ENCODE measurements at regions not wholly inside any gene's neighbourhood (a gene's known extent, or its start where the extent isn't known, plus 50 kb on each side); places are given as distances from the start of the nearest gene placed in this dataset.
"Not testable (repeated sequence)": the region's sequence is repeated elsewhere in the genome, so short reads cannot be mapped to it uniquely, and the experiment has no call there.

- H3K4me3 ChIP-seq, result no peak overlapping the region
- H3K4me2 ChIP-seq (ENCODE audit: unreplicated experiment), result no peak overlapping the region
- H4K20me1 ChIP-seq (ENCODE audit: insufficient read depth), result no peaks in the 10 kb centered on the region
- H3K9me3 ChIP-seq (ENCODE audit: low read depth), result no peaks in the 10 kb centered on the region
- TF ChIP-seq EZH2phosphoT487 (IDR thresholded peaks at IDR 0.05; ENCODE audit: insufficient read depth, low read depth), result no peak
- no peak for TF ChIP-seq EZH2 (IDR thresholded peaks at IDR 0.05; ENCODE audit: insufficient read depth, poor library complexity, severe bottlenecking)
- no peaks in the 10 kb centered on the region for H3F3A ChIP-seq (ENCODE audit: insufficient read depth)
- no peak overlapping the region for H3K9ac ChIP-seq
- in situ Hi-C loops (cut with MboI), result no loop called here
- DNase-seq, result no peak
- H3K79me2 ChIP-seq (ENCODE audit: insufficient read depth), result no peaks in the 10 kb centered on the region
- no peaks in the 10 kb centered on the region for H3K9me2 ChIP-seq (ENCODE audit: insufficient read depth)
- WGBS, 2 experiments (ENCODE audit: low coverage in 1 of 2, low lambda C conversion rate in 2 of 2, missing lambda C conversion rate in 2 of 2), result 19 to 36% methylated on average over 2 of the region's 2 CpGs
- no peaks in the 10 kb centered on the region for H3K27me3 ChIP-seq (replicated peaks; ENCODE audit: insufficient read depth)
- H3K36me3 ChIP-seq (ENCODE audit: low read depth), result no peaks in the 10 kb centered on the region
- no peaks in the 10 kb centered on the region for H3K4me1 ChIP-seq (ENCODE audit: insufficient read depth)
- no peak overlapping the region for H2AFZ ChIP-seq
- H3K27ac ChIP-seq, result no peak overlapping the region
Measured at GRCh38 chr14:106538201-106538600, 1011.8 kb downstream of the TMEM121 start.

DNA sequence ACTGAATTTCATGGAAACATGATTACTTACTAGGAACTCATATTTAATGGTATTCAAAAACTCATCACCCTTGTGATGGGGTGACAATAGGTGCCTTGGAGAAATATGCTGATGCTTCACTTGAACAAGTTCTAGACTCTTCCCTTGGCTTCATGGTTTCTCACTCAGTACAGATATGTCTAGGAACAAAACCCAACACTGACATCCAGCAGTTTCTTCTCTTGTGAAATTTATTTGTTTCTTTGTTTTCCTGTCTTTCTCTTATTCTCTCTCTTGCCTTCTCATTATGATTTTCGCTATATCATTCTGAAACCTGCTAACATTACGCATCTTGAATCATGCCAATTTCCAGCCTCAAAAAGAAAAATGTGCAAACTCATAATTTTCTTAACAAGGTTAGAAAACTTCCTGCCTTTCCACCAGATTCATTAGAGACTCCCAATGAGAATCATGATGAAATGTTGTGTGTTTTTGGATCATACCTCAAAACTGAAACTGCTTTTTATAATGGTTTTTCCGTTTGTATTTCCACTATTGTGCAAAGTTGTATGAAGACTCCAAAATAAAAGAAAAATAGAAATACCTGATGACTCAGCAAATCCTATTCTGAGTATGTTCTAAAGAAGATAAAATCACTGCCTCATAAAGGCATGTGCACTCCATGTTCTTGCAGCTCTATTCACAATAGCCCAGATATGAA is 1021.5 kb downstream of the TMEM121 start:
- no peak for DNase-seq
- in situ Hi-C loops (cut with MboI), result no loop called here
- H3K4me2 ChIP-seq (ENCODE audit: unreplicated experiment), result no peak overlapping the region
- 15 to 17% methylated on average over 3 of the region's 3 CpGs for WGBS, 2 experiments (ENCODE audit: low coverage in 1 of 2, low lambda C conversion rate in 2 of 2, missing lambda C conversion rate in 2 of 2)
- H3F3A ChIP-seq (ENCODE audit: insufficient read depth), result no peaks in the 10 kb centered on the region
- no peaks in the 10 kb centered on the region for H4K20me1 ChIP-seq (ENCODE audit: insufficient read depth)
- TF ChIP-seq EZH2 (IDR thresholded peaks at IDR 0.05; ENCODE audit: insufficient read depth, poor library complexity, severe bottlenecking), result no peak
- no peak for TF ChIP-seq EZH2phosphoT487 (IDR thresholded peaks at IDR 0.05; ENCODE audit: insufficient read depth, low read depth)
- no peaks in the 10 kb centered on the region for H3K79me2 ChIP-seq (ENCODE audit: insufficient read depth)
- no peaks in the 10 kb centered on the region for H3K27me3 ChIP-seq (replicated peaks; ENCODE audit: insufficient read depth)
- H3K9me3 ChIP-seq (ENCODE audit: low read depth), result no peaks in the 10 kb centered on the region
- no peaks in the 10 kb centered on the region for H3K36me3 ChIP-seq (ENCODE audit: low read depth)
- H3K9ac ChIP-seq, result no peak overlapping the region
- no peak overlapping the region for H2AFZ ChIP-seq
- no peak overlapping the region for H3K27ac ChIP-seq
- no peak overlapping the region for H3K4me3 ChIP-seq
- no peaks in the 10 kb centered on the region for H3K4me1 ChIP-seq (ENCODE audit: insufficient read depth)
- no peaks in the 10 kb centered on the region for H3K9me2 ChIP-seq (ENCODE audit: insufficient read depth)

DNA sequence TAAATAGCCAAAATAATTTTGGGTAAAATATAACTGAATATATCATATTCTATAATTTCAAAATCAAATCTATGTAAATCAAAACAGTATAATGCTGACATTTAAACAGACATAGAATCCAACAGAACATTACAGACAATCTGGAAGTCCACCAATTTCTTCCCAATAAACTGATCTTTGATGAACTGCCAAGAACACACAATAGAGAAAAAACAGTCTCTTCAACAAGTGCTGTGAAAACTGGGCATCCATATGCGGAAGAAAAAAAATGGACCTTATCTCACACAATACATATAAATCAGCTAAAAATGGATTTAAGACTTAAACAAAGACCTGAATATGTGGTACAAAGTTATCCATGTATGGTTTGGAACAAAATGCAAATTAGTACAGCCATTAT is 1022.7 kb downstream of the TMEM121 start:
- no peak for DNase-seq
- no peak overlapping the region for H2AFZ ChIP-seq
- no peak for TF ChIP-seq EZH2phosphoT487 (IDR thresholded peaks at IDR 0.05; ENCODE audit: insufficient read depth, low read depth)
- TF ChIP-seq EZH2 (IDR thresholded peaks at IDR 0.05; ENCODE audit: insufficient read depth, poor library complexity, severe bottlenecking), result no peak
- H3F3A ChIP-seq (ENCODE audit: insufficient read depth), result no peaks in the 10 kb centered on the region
- no peaks in the 10 kb centered on the region for H3K9me2 ChIP-seq (ENCODE audit: insufficient read depth)
- whole genome bisulfite sequencing, 2 experiments (ENCODE audit: low coverage in 1 of 2, low lambda C conversion rate in 2 of 2, missing lambda C conversion rate in 2 of 2), result 88 to 100% methylated on average over 1 of the region's 1 CpG
- H4K20me1 ChIP-seq (ENCODE audit: insufficient read depth), result no peaks in the 10 kb centered on the region
- H3K4me2 ChIP-seq (ENCODE audit: unreplicated experiment), result no peak overlapping the region
- H3K27me3 ChIP-seq (replicated peaks; ENCODE audit: insufficient read depth), result no peaks in the 10 kb centered on the region
- no peak overlapping the region for H3K27ac ChIP-seq
- H3K4me3 ChIP-seq, result no peak overlapping the region
- H3K9ac ChIP-seq, result no peak overlapping the region
- no peaks in the 10 kb centered on the region for H3K4me1 ChIP-seq (ENCODE audit: insufficient read depth)
- in situ Hi-C loops (cut with MboI), result no loop called here
- H3K9me3 ChIP-seq (ENCODE audit: low read depth), result no peaks in the 10 kb centered on the region
- H3K36me3 ChIP-seq (ENCODE audit: low read depth), result no peaks in the 10 kb centered on the region
- H3K79me2 ChIP-seq (ENCODE audit: insufficient read depth), result no peaks in the 10 kb centered on the region

GRCh38 chr14:106551265-106551664 is 1024.9 kb downstream of the TMEM121 start:
- H3K9me2 ChIP-seq (ENCODE audit: insufficient read depth), result no peaks in the 10 kb centered on the region
- no peak overlapping the region for H2AFZ ChIP-seq
- H3F3A ChIP-seq (ENCODE audit: insufficient read depth), result no peaks in the 10 kb centered on the region
- H3K4me2 ChIP-seq (ENCODE audit: unreplicated experiment), result no peak overlapping the region
- no peaks in the 10 kb centered on the region for H3K36me3 ChIP-seq (ENCODE audit: low read depth)
- no peak overlapping the region for H3K4me3 ChIP-seq
- in situ Hi-C loops (cut with MboI), result no loop called here
- 13 to 14% methylated on average over 2 of the region's 2 CpGs for WGBS, 2 experiments (ENCODE audit: low coverage in 1 of 2, low lambda C conversion rate in 2 of 2, missing lambda C conversion rate in 2 of 2)
- H3K79me2 ChIP-seq (ENCODE audit: insufficient read depth), result no peaks in the 10 kb centered on the region
- DNase-seq, result no peak
- H4K20me1 ChIP-seq (ENCODE audit: insufficient read depth), result no peaks in the 10 kb centered on the region
- no peaks in the 10 kb centered on the region for H3K27me3 ChIP-seq (replicated peaks; ENCODE audit: insufficient read depth)
- H3K9ac ChIP-seq, result no peak overlapping the region
- H3K27ac ChIP-seq, result no peak overlapping the region
- no peaks in the 10 kb centered on the region for H3K4me1 ChIP-seq (ENCODE audit: insufficient read depth)
- no peaks in the 10 kb centered on the region for H3K9me3 ChIP-seq (ENCODE audit: low read depth)
- no peak for TF ChIP-seq EZH2phosphoT487 (IDR thresholded peaks at IDR 0.05; ENCODE audit: insufficient read depth, low read depth)
- no peak for TF ChIP-seq EZH2 (IDR thresholded peaks at IDR 0.05; ENCODE audit: insufficient read depth, poor library complexity, severe bottlenecking)

DNA sequence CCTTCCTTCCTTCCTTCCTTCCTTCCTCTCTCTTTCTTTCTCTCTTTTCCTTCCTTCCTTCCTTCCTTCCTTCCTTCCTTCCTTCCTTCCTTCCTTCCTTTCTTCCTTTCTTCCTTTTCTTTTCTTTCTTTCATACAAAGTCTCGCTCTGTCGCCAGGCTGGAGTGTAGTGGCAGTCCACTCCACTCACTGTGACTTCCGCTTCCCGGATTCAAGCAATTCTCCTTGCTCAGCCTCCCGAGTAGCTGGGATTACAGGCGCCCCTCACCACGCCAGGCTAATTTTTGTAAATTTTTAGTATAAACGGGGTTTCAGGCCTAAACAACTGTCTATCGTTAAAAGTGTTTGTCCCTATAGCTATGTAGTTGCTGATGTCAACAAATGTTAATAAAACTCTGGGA is 1029.8 kb downstream of the TMEM121 start:
- H2AFZ ChIP-seq; H4K20me1 ChIP-seq (ENCODE audit: insufficient read depth); H3K27ac ChIP-seq; DNase-seq; H3F3A ChIP-seq (ENCODE audit: insufficient read depth); H3K79me2 ChIP-seq (ENCODE audit: insufficient read depth); H3K4me2 ChIP-seq (ENCODE audit: unreplicated experiment); H3K4me1 ChIP-seq (ENCODE audit: insufficient read depth); H3K9me3 ChIP-seq (ENCODE audit: low read depth); H3K9me2 ChIP-seq (ENCODE audit: insufficient read depth); H3K9ac ChIP-seq; in situ Hi-C loops (cut with MboI); H3K27me3 ChIP-seq (replicated peaks; ENCODE audit: insufficient read depth); H3K4me3 ChIP-seq; H3K36me3 ChIP-seq (ENCODE audit: low read depth): not testable (repeated sequence)
- 32 to 37% methylated on average over 9 of the region's 9 CpGs for WGBS, 2 experiments (ENCODE audit: low coverage in 1 of 2, low lambda C conversion rate in 2 of 2, missing lambda C conversion rate in 2 of 2)
